CD4-positive, alpha-beta T cell treated with Interleukin-17A for 4 hours (primary cell): ENCODE measurements at regions not wholly inside any gene's neighbourhood (a gene's known extent, or its start where the extent isn't known, plus 50 kb on each side); places are given as distances from the start of the nearest gene placed in this dataset.
"Not testable (repeated sequence)": the region's sequence is repeated elsewhere in the genome, so short reads cannot be mapped to it uniquely, and the experiment has no call there.

ENCODE experiments used
- DNase-seq: peaks from one replicate; pipeline ENCODE4 v3.0.0-alpha.2; 2020; ENCODE audit warnings: mixed read lengths

- DNase-seq: no peak
These were observed 161.4 kb upstream of the KCNG1 start for GRCh38 chr20:51184289-51184688.

- DNase-seq: no peak
These were observed 160.5 kb upstream of the KCNG1 start for GRCh38 chr20:51183451-51183850.

- DNase-seq: no peak
These were observed 159.7 kb upstream of the KCNG1 start for GRCh38 chr20:51182571-51182970.

- no peak for DNase-seq
These were observed 155.2 kb upstream of the KCNG1 start for GRCh38 chr20:51178153-51178552.

GRCh38 chr20:51176876-51177275 is 154.0 kb upstream of the KCNG1 start:
- no peak for DNase-seq

- no peak for DNase-seq
These were observed 153.5 kb upstream of the KCNG1 start for GRCh38 chr20:51176446-51176845.

- DNase-seq: no peak
These were observed 152.8 kb upstream of the KCNG1 start for GRCh38 chr20:51175724-51176123.

- DNase-seq: no peak
These were observed 152.2 kb upstream of the KCNG1 start for GRCh38 chr20:51175156-51175555.

- DNase-seq: no peak
These were observed 151.6 kb upstream of the KCNG1 start for GRCh38 chr20:51174536-51174935.

GRCh38 chr20:51172558-51173428 is 149.9 kb upstream of the KCNG1 start:
- DNase-seq: no peak

- DNase-seq: no peak
These were observed 148.2 kb upstream of the KCNG1 start for GRCh38 chr20:51171141-51171540.

GRCh38 chr20:51169813-51170212 is 146.9 kb upstream of the KCNG1 start:
- no peak for DNase-seq

GRCh38 chr20:51167911-51168310 is 145.0 kb upstream of the KCNG1 start:
- not testable (repeated sequence) for DNase-seq

GRCh38 chr20:51166489-51166888 is 143.6 kb upstream of the KCNG1 start:
- DNase-seq: no peak

- no peak for DNase-seq
These were observed 142.2 kb upstream of the KCNG1 start for GRCh38 chr20:51165131-51165530.

- DNase-seq: no peak
These were observed 141.8 kb upstream of the KCNG1 start for GRCh38 chr20:51164731-51165130.

- DNase-seq: no peak
These were observed 141.2 kb upstream of the KCNG1 start for GRCh38 chr20:51163996-51164600.

GRCh38 chr20:51162015-51162414 is 139.1 kb upstream of the KCNG1 start:
- no peak for DNase-seq

GRCh38 chr20:51160821-51161220 is 137.9 kb upstream of the KCNG1 start:
- DNase-seq: no peak

GRCh38 chr20:51159981-51160380 is 137.1 kb upstream of the KCNG1 start:
- no peak for DNase-seq

- no peak for DNase-seq
These were observed 136.4 kb upstream of the KCNG1 start for GRCh38 chr20:51159303-51159702.

- no peak for DNase-seq
These were observed 135.3 kb upstream of the KCNG1 start for GRCh38 chr20:51158226-51158625.

GRCh38 chr20:51156041-51156982 is 133.4 kb upstream of the KCNG1 start:
- DNase-seq: no peak
